ENCODE measurements at regions not wholly inside any gene's neighbourhood (a gene's known extent, or its start where the extent isn't known, plus 50 kb on each side); places are given as distances from the start of the nearest gene placed in this dataset.

- TF ChIP-seq CTCF (IDR thresholded peaks at IDR 0.05): no peak
- no peak for TF ChIP-seq POLR2A (IDR thresholded peaks at IDR 0.05)
These were observed 104.8 kb upstream of the RAD23B start for GRCh38 chr9:107178293-107178692.
